Mesenchymal stem cell (in vitro differentiated cells and primary cell): ENCODE measurements at regions not wholly inside any gene's neighbourhood (a gene's known extent, or its start where the extent isn't known, plus 50 kb on each side); places are given as distances from the start of the nearest gene placed in this dataset.

Experiments used
- DNase-seq: peaks from one replicate; pipeline ENCODE4 v3.0.0-alpha.2; 2013
- H2AFZ ChIP-seq: one replicate; pipeline ENCODE4 v1.6.1; 2013; ENCODE audit warnings: low read depth, mild to moderate bottlenecking, control low read depth, inconsistent platforms, low read length, moderate library complexity
- H2AK5ac ChIP-seq: 2 replicates; pipeline ENCODE4 v1.6.1; 2013; ENCODE audit warnings: low read length, moderate library complexity, mild to moderate bottlenecking, inconsistent platforms; ENCODE audit not compliant: severe bottlenecking
- H2BK120ac ChIP-seq: one replicate; pipeline ENCODE4 v1.6.1; 2013; ENCODE audit warnings: low read depth, mild to moderate bottlenecking, inconsistent platforms, low read length, moderate library complexity
- H2BK12ac ChIP-seq, 2 experiments: one replicate each; pipeline ENCODE4 v1.6.1; 2013; ENCODE audit warnings: inconsistent platforms in 2 of 2, low read length in 2 of 2, mild to moderate bottlenecking in 2 of 2, moderate library complexity in 2 of 2, control low read depth in 1 of 2
- H2BK15ac ChIP-seq: one replicate; pipeline ENCODE4 v1.6.1; 2013; ENCODE audit warnings: mild to moderate bottlenecking, low read depth, inconsistent platforms; ENCODE audit not compliant: poor library complexity, severe bottlenecking
- H2BK5ac ChIP-seq: 2 replicates; pipeline ENCODE4 v1.6.1; 2013; ENCODE audit warnings: low read depth, mild to moderate bottlenecking, low read length, control low read depth, inconsistent platforms; ENCODE audit not compliant: poor library complexity, severe bottlenecking
- H3K14ac ChIP-seq, 2 experiments: one replicate each; pipeline ENCODE4 v1.6.1; 2013; ENCODE audit warnings: inconsistent platforms in 2 of 2, low read length in 2 of 2, control low read depth in 1 of 2, mild to moderate bottlenecking in 1 of 2, moderate library complexity in 1 of 2
- H3K18ac ChIP-seq, 2 experiments: one replicate each; pipeline ENCODE4 v1.6.1; 2013; ENCODE audit warnings: inconsistent platforms in 2 of 2, low read length in 2 of 2, control low read depth in 1 of 2, low read depth in 1 of 2, mild to moderate bottlenecking in 1 of 2
- H3K23ac ChIP-seq, 2 experiments: one replicate each; pipeline ENCODE4 v1.6.1; 2013; ENCODE audit warnings: inconsistent platforms in 2 of 2, low read length in 2 of 2, mild to moderate bottlenecking in 2 of 2, moderate library complexity in 2 of 2, control low read depth in 1 of 2
- H3K27ac ChIP-seq: 2 replicates; pipeline ENCODE4 v1.5.1; 2013; ENCODE audit warnings: mild to moderate bottlenecking, moderate library complexity, low read length, control low read depth, inconsistent platforms; ENCODE audit not compliant: poor library complexity, severe bottlenecking
- H3K27me3 ChIP-seq, 2 experiments: 2 replicates each; pipeline versions ENCODE4 v1.6.1 to v1.7.0; 2013; ENCODE audit warnings: low read length in 2 of 2, mild to moderate bottlenecking in 2 of 2, moderate library complexity in 2 of 2, control low read depth in 1 of 2, inconsistent platforms in 1 of 2; ENCODE audit not compliant: control insufficient read depth in 1 of 2, insufficient read depth in 1 of 2
- H3K36me3 ChIP-seq, 2 experiments: 2 replicates each; pipeline versions ENCODE4 v1.6.1 to v1.7.0; 2013; ENCODE audit warnings: low read length in 2 of 2, control low read depth in 1 of 2, inconsistent platforms in 1 of 2, low read depth in 1 of 2, mild to moderate bottlenecking in 1 of 2; ENCODE audit not compliant: insufficient read depth in 2 of 2, control insufficient read depth in 1 of 2
- H3K4ac ChIP-seq, 2 experiments: one replicate each; pipeline ENCODE4 v1.6.1; 2013; ENCODE audit warnings: inconsistent platforms in 2 of 2, low read length in 2 of 2, mild to moderate bottlenecking in 2 of 2, moderate library complexity in 2 of 2, control low read depth in 1 of 2, low read depth in 1 of 2
- H3K4me1 ChIP-seq: 2 replicates; pipeline ENCODE4 v1.6.1; 2013; ENCODE audit warnings: low read depth, low read length, control low read depth; ENCODE audit not compliant: control insufficient read depth, insufficient read depth
- H3K4me2 ChIP-seq: 2 replicates; pipeline ENCODE4 v1.6.1; 2013; ENCODE audit warnings: low read length, mild to moderate bottlenecking, inconsistent platforms; ENCODE audit not compliant: poor library complexity, severe bottlenecking
- H3K4me3 ChIP-seq, 2 experiments: 2 replicates each; pipeline versions ENCODE4 v1.5.1 to v1.7.0; 2013; ENCODE audit warnings: low read length in 2 of 2, mild to moderate bottlenecking in 2 of 2, control low read depth in 1 of 2, low read depth in 1 of 2; ENCODE audit not compliant: insufficient read depth in 1 of 2
- H3K79me1 ChIP-seq: replicated peaks from 2 replicates; pipeline ENCODE4 v1.6.1; 2013; ENCODE audit warnings: mild to moderate bottlenecking, control low read depth, low read length, inconsistent platforms; ENCODE audit not compliant: poor library complexity, severe bottlenecking
- H3K9ac ChIP-seq: 2 replicates; pipeline ENCODE4 v1.7.0; 2013; ENCODE audit warnings: mild to moderate bottlenecking, low read length, moderate library complexity
- H3K9me3 ChIP-seq: 2 replicates; pipeline ENCODE4 v1.7.0; 2013; ENCODE audit warnings: mild to moderate bottlenecking, low read length; ENCODE audit not compliant: control insufficient read depth
- H4K8ac ChIP-seq: one replicate; pipeline ENCODE4 v1.6.1; 2013; ENCODE audit warnings: inconsistent platforms, mild to moderate bottlenecking, low read length, moderate library complexity
- H4K91ac ChIP-seq: one replicate; pipeline ENCODE4 v1.6.1; 2013; ENCODE audit warnings: mild to moderate bottlenecking, low read length, inconsistent platforms
- WGBS: methylation state at CpG from one replicate; pipeline ENCODE4 v1.1.7; 2013; ENCODE audit warnings: mixed read lengths; 5-methylcytosine and 5-hydroxymethylcytosine counted together

DNA sequence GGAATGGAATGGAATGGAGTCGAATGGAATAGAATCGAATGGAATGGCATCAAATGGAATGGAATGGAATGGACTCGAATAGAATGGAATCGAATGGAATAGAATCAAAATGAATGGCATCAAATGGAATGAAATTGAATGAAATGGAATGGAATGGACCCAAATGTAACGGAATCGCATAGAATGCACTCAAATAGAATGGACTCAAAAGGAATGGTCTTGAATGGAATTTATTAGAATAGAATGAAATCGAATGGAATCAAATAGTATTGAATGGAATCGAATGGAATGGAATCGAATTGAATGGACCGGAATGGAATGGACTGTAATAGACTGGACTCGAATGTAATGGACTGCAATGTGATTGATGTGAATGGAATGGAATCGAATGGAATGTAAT, 501.4 kb upstream of the WSB1 start:
- peaks cover 91% of the 10 kb centered on the region for H3K9me3 ChIP-seq
- no peak overlapping the region for H2AFZ ChIP-seq
- no peaks in the 10 kb centered on the region for H3K79me1 ChIP-seq
- H2BK12ac ChIP-seq: no peak overlapping the region
- peak; percentile 33 for DNase-seq
- H3K27me3 ChIP-seq: no peaks in the 10 kb centered on the region
- H3K4me2 ChIP-seq: no peak overlapping the region
- H3K4me3 ChIP-seq: no peak overlapping the region
- H2AK5ac ChIP-seq: no peak overlapping the region
- no peak overlapping the region for H2BK5ac ChIP-seq
- H3K23ac ChIP-seq: no peak overlapping the region
- no peak overlapping the region for H3K18ac ChIP-seq
- no peak overlapping the region for H2BK15ac ChIP-seq
- H2BK120ac ChIP-seq: no peak overlapping the region
- no peak overlapping the region for H4K8ac ChIP-seq
- H3K14ac ChIP-seq: no peak overlapping the region
- no peaks in the 10 kb centered on the region for H3K4me1 ChIP-seq
- H4K91ac ChIP-seq: no peak overlapping the region
- H3K36me3 ChIP-seq: no peaks in the 10 kb centered on the region
- H3K9ac ChIP-seq: no peak overlapping the region
- H3K27ac ChIP-seq: no peak overlapping the region
- WGBS: 83% methylated on average over 12 of the region's 12 CpGs
- no peak overlapping the region for H3K4ac ChIP-seq

DNA sequence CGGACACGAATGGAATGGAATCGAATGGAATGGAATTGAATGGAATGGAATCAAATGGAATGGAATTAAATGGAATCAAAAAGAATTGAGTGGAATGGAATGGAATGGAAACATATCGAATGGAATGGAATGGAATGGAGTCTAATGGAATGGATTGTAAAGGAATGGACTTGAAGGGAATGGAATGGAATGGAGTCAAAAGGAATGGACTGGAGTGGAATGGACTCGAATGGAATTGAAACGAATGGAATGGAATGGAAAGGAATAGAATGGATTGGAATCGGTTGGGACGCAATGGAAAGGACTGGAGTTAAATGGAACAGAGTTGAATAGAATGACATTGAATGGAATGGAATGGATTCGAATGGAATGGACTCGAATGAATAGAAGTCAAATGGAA, 486.9 kb upstream of the WSB1 start:
- no peak for DNase-seq
- H3K27me3 ChIP-seq: no peaks in the 10 kb centered on the region
- H3K4me2 ChIP-seq: no peak overlapping the region
- no peaks in the 10 kb centered on the region for H3K79me1 ChIP-seq
- no peak overlapping the region for H3K18ac ChIP-seq
- no peak overlapping the region for H3K9ac ChIP-seq
- no peak overlapping the region for H2BK12ac ChIP-seq
- 81% methylated on average over 10 of the region's 10 CpGs for WGBS
- no peak overlapping the region for H2AK5ac ChIP-seq
- no peak overlapping the region for H4K91ac ChIP-seq
- H2BK120ac ChIP-seq: no peak overlapping the region
- no peak overlapping the region for H2BK15ac ChIP-seq
- no peaks in the 10 kb centered on the region for H3K36me3 ChIP-seq
- no peak overlapping the region for H3K14ac ChIP-seq
- no peaks in the 10 kb centered on the region for H3K4me1 ChIP-seq
- H3K23ac ChIP-seq: no peak overlapping the region
- H3K9me3 ChIP-seq: peaks cover 76% of the 10 kb centered on the region
- H2AFZ ChIP-seq: no peak overlapping the region
- no peak overlapping the region for H3K4ac ChIP-seq
- no peak overlapping the region for H4K8ac ChIP-seq
- no peak overlapping the region for H3K4me3 ChIP-seq
- H3K27ac ChIP-seq: no peak overlapping the region
- H2BK5ac ChIP-seq: no peak overlapping the region

DNA sequence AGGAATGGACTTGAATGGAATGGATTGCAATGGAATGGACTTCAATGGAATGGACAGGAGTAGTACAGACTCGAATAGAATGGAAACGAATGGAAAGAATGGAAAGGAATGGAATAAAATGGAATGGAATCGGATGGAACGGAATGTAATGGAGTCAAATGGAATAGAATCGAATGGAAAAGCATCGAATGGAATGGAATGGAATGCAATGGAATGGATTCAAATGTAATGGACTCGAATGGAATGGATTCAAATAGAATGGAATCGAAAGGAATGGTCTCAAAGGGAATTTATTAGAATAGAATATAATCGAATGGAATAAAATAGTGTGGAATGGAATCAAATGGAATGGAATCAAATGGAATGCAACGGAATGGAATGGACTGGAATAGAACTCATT, 484.9 kb upstream of the WSB1 start:
- WGBS: 64% methylated on average over 10 of the region's 10 CpGs

DNA sequence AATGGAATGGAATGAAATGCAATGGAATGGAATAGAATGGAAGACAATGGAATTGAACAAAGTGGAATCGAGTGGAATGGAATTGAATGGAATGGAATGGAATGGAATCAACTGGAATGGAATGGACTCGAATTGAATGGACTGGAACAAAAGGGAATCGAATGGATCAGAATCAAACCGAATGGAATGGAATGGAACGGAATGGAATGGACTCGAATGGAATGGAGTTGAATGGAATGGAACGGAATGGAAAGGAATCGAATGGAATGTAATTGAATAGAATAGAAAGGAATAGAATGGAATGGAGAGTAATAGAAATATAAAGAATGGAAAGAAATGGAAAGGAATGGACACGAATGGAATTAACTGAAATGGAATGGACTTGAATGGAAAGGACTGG, 475.2 kb upstream of the WSB1 start:
- H3K9me3 ChIP-seq: peaks cover 96% of the 10 kb centered on the region
- no peaks in the 10 kb centered on the region for H3K36me3 ChIP-seq
- H3K27ac ChIP-seq: no peak overlapping the region
- no peak overlapping the region for H4K91ac ChIP-seq
- no peak overlapping the region for H3K18ac ChIP-seq
- no peak overlapping the region for H2BK5ac ChIP-seq
- H2BK15ac ChIP-seq: no peak overlapping the region
- peak; percentile 16 for DNase-seq
- no peaks in the 10 kb centered on the region for H3K27me3 ChIP-seq
- WGBS: 69% methylated on average over 9 of the region's 9 CpGs
- no peak overlapping the region for H2AK5ac ChIP-seq
- no peak overlapping the region for H3K4ac ChIP-seq
- H3K79me1 ChIP-seq: no peaks in the 10 kb centered on the region
- H3K4me2 ChIP-seq: no peak overlapping the region
- no peak overlapping the region for H4K8ac ChIP-seq
- H3K4me3 ChIP-seq: no peak overlapping the region
- no peak overlapping the region for H3K23ac ChIP-seq
- H2AFZ ChIP-seq: no peak overlapping the region
- H3K9ac ChIP-seq: no peak overlapping the region
- no peak overlapping the region for H3K14ac ChIP-seq
- no peak overlapping the region for H2BK12ac ChIP-seq
- no peaks in the 10 kb centered on the region for H3K4me1 ChIP-seq
- H2BK120ac ChIP-seq: no peak overlapping the region

More for the DNA sequence above, 484.9 kb upstream of the WSB1 start:
- H2BK5ac ChIP-seq: no peak overlapping the region
- no peak overlapping the region for H3K14ac ChIP-seq
- no peak overlapping the region for H2BK120ac ChIP-seq
- no peaks in the 10 kb centered on the region for H3K27me3 ChIP-seq
- no peak overlapping the region for H3K9ac ChIP-seq
- H2BK15ac ChIP-seq: no peak overlapping the region
- no peak overlapping the region for H4K91ac ChIP-seq
- H2AFZ ChIP-seq: no peak overlapping the region
- H3K18ac ChIP-seq: no peak overlapping the region
- no peak overlapping the region for H3K4me2 ChIP-seq
- H3K4me3 ChIP-seq: no peak overlapping the region
- no peak overlapping the region for H4K8ac ChIP-seq
- H3K79me1 ChIP-seq: no peaks in the 10 kb centered on the region
- no peak overlapping the region for H3K23ac ChIP-seq
- no peak overlapping the region for H2BK12ac ChIP-seq
- no peak overlapping the region for H3K27ac ChIP-seq
- H3K4me1 ChIP-seq: no peaks in the 10 kb centered on the region
- H2AK5ac ChIP-seq: no peak overlapping the region
- DNase-seq: peak; percentile 2
- peaks cover 70% of the 10 kb centered on the region for H3K9me3 ChIP-seq
- no peak overlapping the region for H3K4ac ChIP-seq
- H3K36me3 ChIP-seq: no peaks in the 10 kb centered on the region
